ENCODE measurements at regions not wholly inside any gene's neighbourhood (a gene's known extent, or its start where the extent isn't known, plus 50 kb on each side); places are given as distances from the start of the nearest gene placed in this dataset.

- Mint-ChIP-seq H3K36me3 (ENCODE audit: low read depth) (no peaks in the 10 kb centered on the region), H3K4me3 (no peak overlapping the region), H3K27me3 (ENCODE audit: low read depth) (peaks cover 7% of the 10 kb centered on the region), H3K27ac (ENCODE audit: unreplicated experiment) (no peak overlapping the region), H3K4me1 (peaks cover 12% of the 10 kb centered on the region), H3K9me3 (no peaks in the 10 kb centered on the region)
- DNase-seq (ENCODE audit: low read depth, low spot score), result no peak
- TF ChIP-seq, protein P1, sequence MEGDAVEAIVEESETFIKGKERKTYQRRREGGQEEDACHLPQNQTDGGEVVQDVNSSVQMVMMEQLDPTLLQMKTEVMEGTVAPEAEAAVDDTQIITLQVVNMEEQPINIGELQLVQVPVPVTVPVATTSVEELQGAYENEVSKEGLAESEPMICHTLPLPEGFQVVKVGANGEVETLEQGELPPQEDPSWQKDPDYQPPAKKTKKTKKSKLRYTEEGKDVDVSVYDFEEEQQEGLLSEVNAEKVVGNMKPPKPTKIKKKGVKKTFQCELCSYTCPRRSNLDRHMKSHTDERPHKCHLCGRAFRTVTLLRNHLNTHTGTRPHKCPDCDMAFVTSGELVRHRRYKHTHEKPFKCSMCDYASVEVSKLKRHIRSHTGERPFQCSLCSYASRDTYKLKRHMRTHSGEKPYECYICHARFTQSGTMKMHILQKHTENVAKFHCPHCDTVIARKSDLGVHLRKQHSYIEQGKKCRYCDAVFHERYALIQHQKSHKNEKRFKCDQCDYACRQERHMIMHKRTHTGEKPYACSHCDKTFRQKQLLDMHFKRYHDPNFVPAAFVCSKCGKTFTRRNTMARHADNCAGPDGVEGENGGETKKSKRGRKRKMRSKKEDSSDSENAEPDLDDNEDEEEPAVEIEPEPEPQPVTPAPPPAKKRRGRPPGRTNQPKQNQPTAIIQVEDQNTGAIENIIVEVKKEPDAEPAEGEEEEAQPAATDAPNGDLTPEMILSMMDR (conservative IDR thresholded peaks at IDR 0.05), result no peak
Observed at GRCh38 chr15:69727121-69727924, 274.7 kb downstream of the RPLP1 start.

GRCh38 chr15:69729167-69729748 lies 276.6 kb downstream of the RPLP1 start:
- TF ChIP-seq, protein P1 (conservative IDR thresholded peaks at IDR 0.05), result peak; percentile 74
- H3K27ac Mint-ChIP-seq (ENCODE audit: unreplicated experiment), result peak overlapping the region; percentile 14
- H3K4me1 Mint-ChIP-seq, result peaks cover 14% of the 10 kb centered on the region
- no peaks in the 10 kb centered on the region for H3K9me3 Mint-ChIP-seq
- H3K27me3 Mint-ChIP-seq (ENCODE audit: low read depth), result peaks cover 17% of the 10 kb centered on the region
- DNase-seq (ENCODE audit: low read depth, low spot score), result peak; percentile 68
- H3K4me3 Mint-ChIP-seq, result no peak overlapping the region
- no peaks in the 10 kb centered on the region for H3K36me3 Mint-ChIP-seq (ENCODE audit: low read depth)

- Mint-ChIP-seq H3K36me3 (ENCODE audit: low read depth) (no peaks in the 10 kb centered on the region), H3K9me3 (no peaks in the 10 kb centered on the region), H3K27ac (ENCODE audit: unreplicated experiment) (no peak overlapping the region), H3K4me3 (no peak overlapping the region), H3K27me3 (ENCODE audit: low read depth) (peaks cover 14% of the 10 kb centered on the region), H3K4me1 (peaks cover 26% of the 10 kb centered on the region)
- TF ChIP-seq, protein P1 (conservative IDR thresholded peaks at IDR 0.05), result no peak
- no peak for DNase-seq (ENCODE audit: low read depth, low spot score)
Observed at GRCh38 chr15:69730281-69731080, 277.9 kb downstream of the RPLP1 start.

GRCh38 chr15:69731081-69731330 lies 278.4 kb downstream of the RPLP1 start:
- peaks cover 14% of the 10 kb centered on the region for H3K27me3 Mint-ChIP-seq (ENCODE audit: low read depth)
- no peak overlapping the region for H3K27ac Mint-ChIP-seq (ENCODE audit: unreplicated experiment)
- H3K36me3 Mint-ChIP-seq (ENCODE audit: low read depth), result no peaks in the 10 kb centered on the region
- H3K4me1 Mint-ChIP-seq, result peaks cover 32% of the 10 kb centered on the region
- no peak for DNase-seq (ENCODE audit: low read depth, low spot score)
- TF ChIP-seq, protein P1 (conservative IDR thresholded peaks at IDR 0.05), result no peak
- H3K9me3 Mint-ChIP-seq, result no peaks in the 10 kb centered on the region
- no peak overlapping the region for H3K4me3 Mint-ChIP-seq

DNA sequence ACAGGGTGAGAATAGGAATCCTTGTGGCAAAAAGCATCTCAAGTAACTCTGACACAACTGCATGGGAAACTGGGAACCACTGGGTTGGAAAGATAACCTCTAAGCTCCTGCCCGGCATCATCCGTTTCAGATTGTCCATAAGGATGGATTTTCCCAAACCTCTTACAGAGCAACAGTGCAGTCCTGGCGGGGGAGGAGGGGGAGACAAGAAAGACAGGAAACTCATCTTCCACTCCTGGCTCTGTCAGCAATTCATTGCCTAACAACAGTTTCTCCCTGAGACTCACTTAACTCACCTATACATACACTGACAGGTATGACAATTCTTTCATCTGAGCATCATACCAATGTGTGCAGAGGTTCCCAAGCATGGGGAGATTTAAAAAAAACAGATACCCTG lies 279.0 kb downstream of the RPLP1 start:
- TF ChIP-seq, protein P1 (conservative IDR thresholded peaks at IDR 0.05), result no peak
- Mint-ChIP-seq H3K9me3 (no peaks in the 10 kb centered on the region), H3K36me3 (ENCODE audit: low read depth) (no peaks in the 10 kb centered on the region), H3K4me1 (peaks cover 35% of the 10 kb centered on the region), H3K27ac (ENCODE audit: unreplicated experiment) (no peak overlapping the region), H3K4me3 (no peak overlapping the region), H3K27me3 (ENCODE audit: low read depth) (peaks cover 14% of the 10 kb centered on the region)
- no peak for DNase-seq (ENCODE audit: low read depth, low spot score)
